ENCODE measurements at regions not wholly inside any gene's neighbourhood (a gene's known extent, or its start where the extent isn't known, plus 50 kb on each side); places are given as distances from the start of the nearest gene placed in this dataset.

DNA sequence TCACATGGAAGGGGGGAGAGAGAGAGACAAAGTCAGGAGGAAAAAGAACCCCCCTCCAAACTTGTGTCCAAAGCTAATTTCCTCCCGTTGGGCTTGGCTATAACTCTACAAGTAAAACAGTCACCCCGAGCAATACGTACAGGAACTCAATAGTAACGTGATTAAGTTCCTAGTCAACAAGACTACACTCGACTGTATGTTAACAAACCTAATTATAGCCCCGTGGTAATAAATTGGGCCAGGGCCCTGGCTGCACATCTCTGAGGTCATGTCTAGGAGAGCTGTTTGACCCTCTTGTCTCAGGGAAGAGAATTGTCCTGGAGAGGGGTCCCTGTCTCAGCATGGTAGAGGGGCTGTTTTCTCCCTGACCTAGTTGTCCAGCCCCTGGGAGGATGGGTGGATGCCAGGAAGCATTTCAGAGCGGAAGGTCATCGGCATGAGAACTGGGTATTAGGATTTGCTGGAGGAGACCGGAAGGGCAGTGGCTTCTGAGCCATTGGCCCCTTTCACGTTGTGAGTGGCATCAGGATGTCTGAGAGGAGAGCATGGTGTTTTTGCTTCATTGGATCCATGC lies 60.2 kb upstream of the COMTD1 start:
- Histone ChIP-seq H3K4me3 (ENCODE audit: control extremely low read depth in 1 of 5, extremely low read depth in 1 of 5, insufficient read depth in 1 of 5, low read depth in 2 of 5, low read length in 4 of 5) (peak overlapping the region in 1 of 5 experiments; percentile 58), H3K36me3 (replicated peaks in 1 of 2; ENCODE audit: control extremely low read depth in 1 of 2, control insufficient read depth in 1 of 2, extremely low read depth in 1 of 2, insufficient read depth in 2 of 2, low read length in 1 of 2) (no peaks in the 10 kb centered on the region), H3K27me3 (replicated peaks in 1 of 4; ENCODE audit: control extremely low read depth in 1 of 4, control insufficient read depth in 3 of 4, insufficient read depth in 4 of 4, low read length in 3 of 4) (peaks cover 0 to 41% (median 20%) of the 10 kb centered on the region in 4 experiments), H3K9ac (ENCODE audit: low read length) (peak overlapping the region; percentile 78), H4K20me1 (ENCODE audit: control insufficient read depth, insufficient read depth, low read length, poor library complexity, severe bottlenecking) (no peaks in the 10 kb centered on the region), H3K4me1 (ENCODE audit: control insufficient read depth in 2 of 2, insufficient read depth in 2 of 2, low read length in 2 of 2) (peaks cover 16 to 18% of the 10 kb centered on the region in 2 donors), H3K27ac (ENCODE audit: low read length in 2 of 2) (no peak overlapping the region), H3K9me3 (ENCODE audit: control extremely low read depth in 1 of 3, control insufficient read depth in 2 of 3, insufficient read depth in 1 of 3, low read length in 2 of 3) (peaks cover 0 to 6% (median 0%) of the 10 kb centered on the region in 3 donors), H3K79me2 (ENCODE audit: control insufficient read depth, insufficient read depth, low read length) (no peaks in the 10 kb centered on the region), H2AFZ (ENCODE audit: insufficient read depth, low read depth, low read length, poor library complexity, severe bottlenecking) (peak overlapping the region; percentile 83), H3K4me2 (replicated peaks; ENCODE audit: low read depth, low read length, poor library complexity, severe bottlenecking) (peak overlapping the region; percentile 90)
- ChIA-PET POLR2A (no interaction called here), CTCF (no interaction called here)
- Mint-ChIP-seq H3K4me1 (peaks cover 6% of the 10 kb centered on the region), H3K27ac (no peak overlapping the region), H3K27me3 (peaks cover 26% of the 10 kb centered on the region), H3K4me3 (no peak overlapping the region), H3K9me3 (ENCODE audit: insufficient read depth) (no peaks in the 10 kb centered on the region)
- intact Hi-C loops (cut with micrococcal nuclease), result no loop called here
- 70% methylated on average over 9 of the region's 10 CpGs for WGBS (ENCODE audit: insufficient coverage)
- ATAC-seq (ENCODE audit: low read depth) (no peak), DNase-seq (peak; percentile 20)
- TF ChIP-seq EZH2 (IDR thresholded peaks at IDR 0.05; ENCODE audit: borderline replicate concordance, insufficient read depth, low read depth, low read length, poor library complexity, severe bottlenecking), result no peak
- no peak for TF ChIP-seq CTCF (IDR thresholded peaks at IDR 0.05)

DNA sequence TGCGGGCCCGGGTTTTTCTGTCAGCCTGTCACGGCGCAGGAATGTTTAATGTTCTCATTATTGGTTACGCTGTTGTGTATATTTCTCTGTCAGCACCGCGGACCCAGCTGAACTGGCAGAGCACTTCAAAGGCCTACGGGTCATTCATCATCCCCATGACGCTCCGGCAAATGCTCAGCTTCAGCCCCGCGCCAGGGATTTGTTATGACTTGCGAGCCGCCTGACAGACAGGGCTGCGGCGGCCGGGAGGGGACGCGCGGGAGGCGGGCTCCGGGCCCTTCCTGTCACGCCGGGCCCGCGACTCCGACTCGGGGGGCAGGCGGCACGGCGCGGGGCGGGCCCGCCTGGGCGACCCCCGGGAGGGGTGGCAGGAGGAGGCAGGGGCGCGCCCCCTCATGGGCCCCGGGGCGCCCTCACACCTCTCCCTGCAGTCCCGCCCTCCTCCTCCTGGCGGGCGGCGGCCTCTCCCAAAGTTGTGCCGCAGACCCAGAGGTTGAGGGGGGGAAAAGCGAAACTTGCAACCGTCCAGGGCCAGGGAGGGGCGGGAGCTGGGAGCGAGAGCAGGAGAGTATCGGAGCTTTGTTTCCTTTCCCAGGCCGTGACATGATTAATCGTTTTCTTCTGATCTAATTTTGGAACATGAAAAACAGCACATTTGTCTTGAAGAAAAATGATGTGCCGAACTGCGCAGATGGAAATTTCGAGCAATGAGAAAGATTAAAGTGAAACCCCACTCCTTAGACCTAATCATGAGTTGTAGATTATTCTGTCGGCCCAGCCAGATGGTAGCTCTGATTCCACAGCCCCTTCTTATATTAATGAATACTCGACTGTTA lies 59.3 kb upstream of the COMTD1 start:
- H3K36me3 ChIP-seq (replicated peaks in 1 of 2; ENCODE audit: control extremely low read depth in 1 of 2, control insufficient read depth in 1 of 2, extremely low read depth in 1 of 2, insufficient read depth in 2 of 2, low read length in 1 of 2), result no peaks in the 10 kb centered on the region
- 0% methylated on average over 40 of the region's 57 CpGs for WGBS (ENCODE audit: insufficient coverage)
- H3K4me3 Mint-ChIP-seq, result peak overlapping the region; percentile 85
- DNase-seq, result peak; percentile 61
- H3K27me3 ChIP-seq (replicated peaks in 1 of 4; ENCODE audit: control extremely low read depth in 1 of 4, control insufficient read depth in 3 of 4, insufficient read depth in 4 of 4, low read length in 3 of 4), result peaks cover 0 to 41% (median 20%) of the 10 kb centered on the region in 4 experiments
- CTCF ChIA-PET, result interaction anchor here (0.6 kb wide), 1 partner anchor 60 kb away, joined by 3 read pairs; no protein-coding TSS in a partner anchor
- peaks cover 16 to 18% of the 10 kb centered on the region in 2 donors for H3K4me1 ChIP-seq (ENCODE audit: control insufficient read depth in 2 of 2, insufficient read depth in 2 of 2, low read length in 2 of 2)
- H3K4me3 ChIP-seq (ENCODE audit: control extremely low read depth in 1 of 5, extremely low read depth in 1 of 5, insufficient read depth in 1 of 5, low read depth in 2 of 5, low read length in 4 of 5), result peak overlapping the region; percentile 47 to 66 (median 66)
- peak; percentile 16 for TF ChIP-seq CTCF (IDR thresholded peaks at IDR 0.05)
- no peak for TF ChIP-seq EZH2 (IDR thresholded peaks at IDR 0.05; ENCODE audit: borderline replicate concordance, insufficient read depth, low read depth, low read length, poor library complexity, severe bottlenecking)
- peak overlapping the region in 1 of 2 donors; percentile 36 for H3K27ac ChIP-seq (ENCODE audit: low read length in 2 of 2)
- POLR2A ChIA-PET, result no interaction called here
- peak overlapping the region; percentile 83 for H2AFZ ChIP-seq (ENCODE audit: insufficient read depth, low read depth, low read length, poor library complexity, severe bottlenecking)
- peak; percentile 68 for ATAC-seq (ENCODE audit: low read depth)
- H3K4me1 Mint-ChIP-seq, result peaks cover 6% of the 10 kb centered on the region
- H3K9me3 Mint-ChIP-seq (ENCODE audit: insufficient read depth), result no peaks in the 10 kb centered on the region
- intact Hi-C loops (cut with micrococcal nuclease), result no loop called here
- H3K79me2 ChIP-seq (ENCODE audit: control insufficient read depth, insufficient read depth, low read length), result no peaks in the 10 kb centered on the region
- H4K20me1 ChIP-seq (ENCODE audit: control insufficient read depth, insufficient read depth, low read length, poor library complexity, severe bottlenecking), result no peaks in the 10 kb centered on the region
- H3K9ac ChIP-seq (ENCODE audit: low read length), result peak overlapping the region; percentile 78
- H3K27me3 Mint-ChIP-seq, result peaks cover 33% of the 10 kb centered on the region
- H3K27ac Mint-ChIP-seq, result no peak overlapping the region
- H3K4me2 ChIP-seq (replicated peaks; ENCODE audit: low read depth, low read length, poor library complexity, severe bottlenecking), result peak overlapping the region; percentile 90
- H3K9me3 ChIP-seq (ENCODE audit: control extremely low read depth in 1 of 3, control insufficient read depth in 2 of 3, insufficient read depth in 1 of 3, low read length in 2 of 3), result peaks cover 0 to 9% (median 0%) of the 10 kb centered on the region in 3 donors
